ENCODE measurements at regions not wholly inside any gene's neighbourhood (a gene's known extent, or its start where the extent isn't known, plus 50 kb on each side); places are given as distances from the start of the nearest gene placed in this dataset.

DNA sequence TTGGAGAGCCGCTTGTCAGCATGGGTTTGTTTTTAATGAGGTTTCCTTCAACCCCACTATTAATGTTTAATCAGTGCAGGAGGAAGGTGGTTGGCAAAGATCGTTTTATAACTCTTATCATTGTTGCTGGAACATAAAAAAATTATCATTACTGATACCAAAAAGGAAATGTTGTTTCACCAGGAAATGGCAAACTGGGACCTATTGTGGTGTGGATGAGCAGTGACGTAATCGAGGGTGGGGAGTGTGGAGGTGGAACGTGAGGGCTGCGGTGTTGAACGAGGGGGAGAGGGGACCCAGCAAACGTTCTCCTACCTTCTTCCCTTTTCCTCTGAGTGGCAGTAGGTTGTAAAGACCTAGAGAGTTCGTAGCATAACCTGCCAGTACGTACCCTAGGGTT, 71.9 kb upstream of the TOMM7 start:
- H3K9me3 ChIP-seq (ENCODE audit: control insufficient read depth in 4 of 4, low read length in 3 of 4), result no peaks in the 10 kb centered on the region
- H3K36me3 ChIP-seq (ENCODE audit: control insufficient read depth in 4 of 4, insufficient read depth in 3 of 4, low read depth in 1 of 4, low read length in 3 of 4), result no peaks in the 10 kb centered on the region
- TF ChIP-seq FOXA2 (IDR thresholded peaks at IDR 0.05) (no peak), JUND (IDR thresholded peaks at IDR 0.05) (no peak), TAF1 (conservative IDR thresholded peaks at IDR 0.05) (no peak), EGR1 (IDR thresholded peaks at IDR 0.05; ENCODE audit: low read depth in 2 of 2) (no peak)
- TF ChIP-seq, protein P1, sequence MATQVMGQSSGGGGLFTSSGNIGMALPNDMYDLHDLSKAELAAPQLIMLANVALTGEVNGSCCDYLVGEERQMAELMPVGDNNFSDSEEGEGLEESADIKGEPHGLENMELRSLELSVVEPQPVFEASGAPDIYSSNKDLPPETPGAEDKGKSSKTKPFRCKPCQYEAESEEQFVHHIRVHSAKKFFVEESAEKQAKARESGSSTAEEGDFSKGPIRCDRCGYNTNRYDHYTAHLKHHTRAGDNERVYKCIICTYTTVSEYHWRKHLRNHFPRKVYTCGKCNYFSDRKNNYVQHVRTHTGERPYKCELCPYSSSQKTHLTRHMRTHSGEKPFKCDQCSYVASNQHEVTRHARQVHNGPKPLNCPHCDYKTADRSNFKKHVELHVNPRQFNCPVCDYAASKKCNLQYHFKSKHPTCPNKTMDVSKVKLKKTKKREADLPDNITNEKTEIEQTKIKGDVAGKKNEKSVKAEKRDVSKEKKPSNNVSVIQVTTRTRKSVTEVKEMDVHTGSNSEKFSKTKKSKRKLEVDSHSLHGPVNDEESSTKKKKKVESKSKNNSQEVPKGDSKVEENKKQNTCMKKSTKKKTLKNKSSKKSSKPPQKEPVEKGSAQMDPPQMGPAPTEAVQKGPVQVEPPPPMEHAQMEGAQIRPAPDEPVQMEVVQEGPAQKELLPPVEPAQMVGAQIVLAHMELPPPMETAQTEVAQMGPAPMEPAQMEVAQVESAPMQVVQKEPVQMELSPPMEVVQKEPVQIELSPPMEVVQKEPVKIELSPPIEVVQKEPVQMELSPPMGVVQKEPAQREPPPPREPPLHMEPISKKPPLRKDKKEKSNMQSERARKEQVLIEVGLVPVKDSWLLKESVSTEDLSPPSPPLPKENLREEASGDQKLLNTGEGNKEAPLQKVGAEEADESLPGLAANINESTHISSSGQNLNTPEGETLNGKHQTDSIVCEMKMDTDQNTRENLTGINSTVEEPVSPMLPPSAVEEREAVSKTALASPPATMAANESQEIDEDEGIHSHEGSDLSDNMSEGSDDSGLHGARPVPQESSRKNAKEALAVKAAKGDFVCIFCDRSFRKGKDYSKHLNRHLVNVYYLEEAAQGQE (IDR thresholded peaks at IDR 0.05), result no peak
- WGBS, result 77% methylated on average over 10 of the region's 10 CpGs
- no peak for DNase-seq (ENCODE audit: low spot score)
- no peak overlapping the region for H3K4me3 ChIP-seq (ENCODE audit: low read depth in 1 of 3, low read length in 3 of 3)
- H3K4me1 ChIP-seq (ENCODE audit: control insufficient read depth in 4 of 4, insufficient read depth in 4 of 4, low read length in 3 of 4), result no peaks in the 10 kb centered on the region
- H3K27me3 ChIP-seq (ENCODE audit: control insufficient read depth in 4 of 4, insufficient read depth in 4 of 4, low read length in 3 of 4), result no peaks in the 10 kb centered on the region
- no peak overlapping the region for H3K9ac ChIP-seq (ENCODE audit: low read depth in 1 of 2, low read length in 2 of 2)
- H3K27ac ChIP-seq (ENCODE audit: low read depth in 1 of 2, low read length in 2 of 2), result no peak overlapping the region

DNA sequence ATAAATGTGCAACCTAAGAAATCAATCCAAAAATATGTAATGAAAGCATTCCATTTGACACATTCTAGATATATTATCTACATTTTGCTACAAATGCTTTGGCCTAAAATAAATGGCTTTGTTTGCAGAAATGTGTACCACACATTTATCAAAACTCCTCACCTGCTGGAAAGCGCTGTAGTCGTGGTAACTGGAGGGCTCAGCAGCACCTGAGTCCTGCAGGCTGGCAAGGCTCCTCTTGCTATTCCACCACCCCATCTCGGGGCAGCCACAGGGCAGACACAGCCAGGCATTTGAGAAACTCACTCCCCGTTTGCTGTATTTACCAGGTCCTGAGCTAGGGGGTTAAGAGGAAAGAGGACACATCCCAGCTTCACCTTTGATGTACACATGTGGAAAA, 68.1 kb upstream of the TOMM7 start:
- DNase-seq (ENCODE audit: low spot score), result no peak
- 90% methylated on average over 4 of the region's 4 CpGs for WGBS
- no peak overlapping the region for H3K9ac ChIP-seq (ENCODE audit: low read depth in 1 of 2, low read length in 2 of 2)
- H3K4me1 ChIP-seq (ENCODE audit: control insufficient read depth in 4 of 4, insufficient read depth in 4 of 4, low read length in 3 of 4), result peaks cover 0 to 3% (median 0%) of the 10 kb centered on the region in 4 donors
- H3K27ac ChIP-seq (ENCODE audit: low read depth in 1 of 2, low read length in 2 of 2), result no peak overlapping the region
- no peaks in the 10 kb centered on the region for H3K27me3 ChIP-seq (ENCODE audit: control insufficient read depth in 4 of 4, insufficient read depth in 4 of 4, low read length in 3 of 4)
- TF ChIP-seq GABPA (IDR thresholded peaks at IDR 0.05 in 1 of 2, conservative IDR thresholded peaks at IDR 0.05 in 1 of 2) (no peak), HNF4A (conservative IDR thresholded peaks at IDR 0.05) (no peak), NR2F2 (IDR thresholded peaks at IDR 0.05) (no peak), EGR1 (IDR thresholded peaks at IDR 0.05; ENCODE audit: low read depth in 2 of 2) (no peak), RAD21 (IDR thresholded peaks at IDR 0.05) (no peak), FOXA2 (IDR thresholded peaks at IDR 0.05) (no peak), HNF4G (IDR thresholded peaks at IDR 0.05) (no peak), JUND (IDR thresholded peaks at IDR 0.05) (no peak), FOXA1 (IDR thresholded peaks at IDR 0.05) (no peak), TAF1 (conservative IDR thresholded peaks at IDR 0.05) (no peak), YY1 (IDR thresholded peaks at IDR 0.05) (no peak)
- TF ChIP-seq, protein P2, sequence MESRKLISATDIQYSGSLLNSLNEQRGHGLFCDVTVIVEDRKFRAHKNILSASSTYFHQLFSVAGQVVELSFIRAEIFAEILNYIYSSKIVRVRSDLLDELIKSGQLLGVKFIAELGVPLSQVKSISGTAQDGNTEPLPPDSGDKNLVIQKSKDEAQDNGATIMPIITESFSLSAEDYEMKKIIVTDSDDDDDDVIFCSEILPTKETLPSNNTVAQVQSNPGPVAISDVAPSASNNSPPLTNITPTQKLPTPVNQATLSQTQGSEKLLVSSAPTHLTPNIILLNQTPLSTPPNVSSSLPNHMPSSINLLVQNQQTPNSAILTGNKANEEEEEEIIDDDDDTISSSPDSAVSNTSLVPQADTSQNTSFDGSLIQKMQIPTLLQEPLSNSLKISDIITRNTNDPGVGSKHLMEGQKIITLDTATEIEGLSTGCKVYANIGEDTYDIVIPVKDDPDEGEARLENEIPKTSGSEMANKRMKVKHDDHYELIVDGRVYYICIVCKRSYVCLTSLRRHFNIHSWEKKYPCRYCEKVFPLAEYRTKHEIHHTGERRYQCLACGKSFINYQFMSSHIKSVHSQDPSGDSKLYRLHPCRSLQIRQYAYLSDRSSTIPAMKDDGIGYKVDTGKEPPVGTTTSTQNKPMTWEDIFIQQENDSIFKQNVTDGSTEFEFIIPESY (IDR thresholded peaks at IDR 0.05), result no peak
- TF ChIP-seq, protein P1 (IDR thresholded peaks at IDR 0.05), result no peak
- TF ChIP-seq, protein P3, sequence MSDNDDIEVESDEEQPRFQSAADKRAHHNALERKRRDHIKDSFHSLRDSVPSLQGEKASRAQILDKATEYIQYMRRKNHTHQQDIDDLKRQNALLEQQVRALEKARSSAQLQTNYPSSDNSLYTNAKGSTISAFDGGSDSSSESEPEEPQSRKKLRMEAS (IDR thresholded peaks at IDR 0.05), result no peak
- H3K4me3 ChIP-seq (ENCODE audit: low read depth in 1 of 3, low read length in 3 of 3), result no peak overlapping the region
- no peaks in the 10 kb centered on the region for H3K9me3 ChIP-seq (ENCODE audit: control insufficient read depth in 4 of 4, low read length in 3 of 4)
- no peaks in the 10 kb centered on the region for H3K36me3 ChIP-seq (ENCODE audit: control insufficient read depth in 4 of 4, insufficient read depth in 3 of 4, low read depth in 1 of 4, low read length in 3 of 4)

Measured in liver (tissue), 7 donors.